SK-N-SH (cell line): ENCODE measurements at regions not wholly inside any gene's neighbourhood (a gene's known extent, or its start where the extent isn't known, plus 50 kb on each side); places are given as distances from the start of the nearest gene placed in this dataset.

Experiments used
- CTCF ChIA-PET: fragments of 300-600, 350-600 bp; formaldehyde crosslinking; extraction: SDS; loops from one replicate; lab custom pipeline; 2021; lab: Yijun Ruan, JAX
- POLR2A ChIA-PET: fragments of 350-600 bp; sonication (Branson Sonifier 250); formaldehyde crosslinking; extraction: SDS; loops from one replicate; lab custom pipeline; 2020; ENCODE audit warnings: antibody characterized with exemption, inconsistent platforms; lab: Yijun Ruan, JAX
- DNase-seq: peaks from one replicate; pipeline ENCODE4 v3.0.0; 2012
- H2AFZ ChIP-seq: fragments of 200-600 bp; sonication (generic); 2 replicates; pipeline ENCODE4 v1.8.1; 2016; ENCODE audit warnings: antibody characterized with exemption, mild to moderate bottlenecking, low read depth
- H3F3A ChIP-seq: fragments of 200-600 bp; sonication (generic); replicated peaks from 2 replicates; pipeline ENCODE3; 2016; ENCODE audit warnings: antibody characterized with exemption, mild to moderate bottlenecking; ENCODE audit not compliant: insufficient read depth
- H3K27ac ChIP-seq, 2 experiments: fragments of 200-500 bp in 1 of 2; fragments of 200-600 bp in 1 of 2; sonication (Bioruptor generic) in 1 of 2; sonication (generic), shearing (Covaris generic) in 1 of 2; 2 replicates each; pipeline versions ENCODE4 v1.5.1 to v1.6.1; 2014 to 2016; ENCODE audit warnings: low read depth in 2 of 2, inconsistent platforms in 1 of 2, low read length in 1 of 2, mild to moderate bottlenecking in 1 of 2, mixed read lengths in 1 of 2
- H3K27me3 ChIP-seq: fragments of 200-600 bp; sonication (generic), shearing (Covaris generic); 2 replicates; pipeline ENCODE4 v1.6.1; 2016; ENCODE audit warnings: mixed run types; ENCODE audit not compliant: insufficient read depth
- H3K36me3 ChIP-seq, 2 experiments: fragments of 200-500 bp in 1 of 2; fragments of 200-600 bp in 1 of 2; sonication (Bioruptor generic) in 1 of 2; sonication (generic) in 1 of 2; replicated peaks in 1 of 2; 2 replicates each; pipeline versions ENCODE3 to v1.5.1; 2014 to 2016; ENCODE audit warnings: low read length in 1 of 2, mild to moderate bottlenecking in 1 of 2; ENCODE audit not compliant: insufficient read depth in 2 of 2, control insufficient read depth in 1 of 2
- H3K4me1 ChIP-seq, 2 experiments: fragments of 200-500 bp in 1 of 2; fragments of 200-600 bp in 1 of 2; sonication (Bioruptor generic) in 1 of 2; sonication (generic), shearing (Covaris generic) in 1 of 2; 2 replicates each; pipeline versions ENCODE4 v1.5.1 to v1.6.1; 2014 to 2016; ENCODE audit warnings: low read depth in 1 of 2, low read length in 1 of 2, mixed run types in 1 of 2; ENCODE audit not compliant: insufficient read depth in 2 of 2, control insufficient read depth in 1 of 2
- H3K4me2 ChIP-seq: fragments of 200-600 bp; sonication (generic), shearing (Covaris generic); 2 replicates; pipeline ENCODE4 v1.6.1; 2017; ENCODE audit warnings: mixed run types
- H3K4me3 ChIP-seq, 2 experiments: fragments of 200-500 bp in 1 of 2; fragments of 200-600 bp in 1 of 2; sonication (Bioruptor generic) in 1 of 2; sonication (generic), shearing (Covaris generic) in 1 of 2; 2 replicates each; pipeline versions ENCODE4 v1.5.1 to v1.8.1; 2014 to 2016; ENCODE audit warnings: low read depth in 2 of 2, inconsistent platforms in 1 of 2, low read length in 1 of 2, mild to moderate bottlenecking in 1 of 2, mixed read lengths in 1 of 2, moderate library complexity in 1 of 2
- H3K79me2 ChIP-seq: fragments of 200-600 bp; sonication (generic); 2 replicates; pipeline ENCODE4 v1.8.1; 2017; ENCODE audit warnings: mild to moderate bottlenecking; ENCODE audit not compliant: insufficient read depth
- H3K9ac ChIP-seq: fragments of 200-600 bp; sonication (generic); 2 replicates; pipeline ENCODE4 v1.6.1; 2017; ENCODE audit warnings: mixed run types
- H3K9me2 ChIP-seq: fragments of 200-600 bp; sonication (generic); 2 replicates; pipeline ENCODE4 v1.6.1; 2017; ENCODE audit warnings: mixed run types
- H3K9me3 ChIP-seq: fragments of 200-600 bp; sonication (generic); 2 replicates; pipeline ENCODE4 v1.6.1; 2017; ENCODE audit warnings: mixed run types, mild to moderate bottlenecking, moderate library complexity
- H4K20me1 ChIP-seq: fragments of 200-600 bp; sonication (generic); 2 replicates; pipeline ENCODE4 v1.6.1; 2017; ENCODE audit warnings: mild to moderate bottlenecking, mixed run types; ENCODE audit not compliant: insufficient read depth
- CHD2 ChIP-seq: fragments of 150-350 bp; IDR thresholded peaks from 2 replicates; pipeline ENCODE4 v1.6.1; 2018; ENCODE audit warnings: low read length; ENCODE audit not compliant: partially characterized antibody
- ELF1 ChIP-seq: IDR thresholded peaks from 2 replicates; pipeline ENCODE4 v1.4.0; 2012
- EP300 ChIP-seq, 2 experiments: IDR thresholded peaks; 2 replicates each; pipeline versions ENCODE4 v1.4.0 to v1.6.1; 2012; ENCODE audit warnings: borderline replicate concordance in 1 of 2, low read depth in 1 of 2, low read length in 1 of 2
- FOSL2 ChIP-seq: IDR thresholded peaks from 2 replicates; pipeline ENCODE4 v1.4.0; 2012; ENCODE audit warnings: low read depth, mild to moderate bottlenecking, moderate library complexity, borderline replicate concordance
- FOXJ3 ChIP-seq: sonication (generic); formaldehyde crosslinking; IDR thresholded peaks from 2 replicates; pipeline ENCODE4 v1.5.1; 2020; ENCODE audit warnings: mild to moderate bottlenecking, missing genetic modification reagents
- IRF3 ChIP-seq: fragments of 150-350 bp; IDR thresholded peaks from 2 replicates; pipeline ENCODE4 v1.6.1; 2016; ENCODE audit warnings: mild to moderate bottlenecking, low read depth, low read length
- NFIC ChIP-seq: IDR thresholded peaks from 2 replicates; pipeline ENCODE4 v1.4.0; 2012; ENCODE audit warnings: borderline replicate concordance
- POLR2AphosphoS5 ChIP-seq: IDR thresholded peaks from 2 replicates; pipeline ENCODE4 v1.6.1; 2012; ENCODE audit warnings: low read depth, low read length
- RCOR1 ChIP-seq: fragments of 150-350 bp; IDR thresholded peaks from 2 replicates; pipeline ENCODE4 v1.6.1; 2017; ENCODE audit warnings: antibody characterized with exemption, low read length
- RFX5 ChIP-seq: IDR thresholded peaks from 2 replicates; pipeline ENCODE4 v1.6.1; 2012; ENCODE audit warnings: mild to moderate bottlenecking, improper control_type of control experiment, low read length
- TAF1 ChIP-seq: IDR thresholded peaks from 2 replicates; pipeline ENCODE4 v1.6.1; 2012; ENCODE audit warnings: low read depth, mild to moderate bottlenecking, low read length, moderate library complexity, borderline replicate concordance
- TCF12 ChIP-seq: IDR thresholded peaks from 2 replicates; pipeline ENCODE4 v1.4.0; 2012
- TEAD4 ChIP-seq: IDR thresholded peaks from 2 replicates; pipeline ENCODE4 v1.4.0; 2012; ENCODE audit warnings: mild to moderate bottlenecking, borderline replicate concordance; ENCODE audit not compliant: insufficient read depth
- YY1 ChIP-seq: IDR thresholded peaks from 2 replicates; pipeline ENCODE4 v1.4.0; 2012; ENCODE audit warnings: low read depth, mild to moderate bottlenecking
- WGBS: methylation state at CpG from one replicate; pipeline ENCODE4 v1.1.6; 2017; ENCODE audit warnings: low lambda C conversion rate; 5-methylcytosine and 5-hydroxymethylcytosine counted together
- TF ChIP-seq, protein P1 (sequence below): fragments of 200-600 bp; sonication (generic); IDR thresholded peaks from 2 replicates; pipeline ENCODE4 v1.6.1; 2017; ENCODE audit warnings: antibody characterized with exemption, mild to moderate bottlenecking, moderate library complexity
- TF ChIP-seq, protein P2 (sequence below): IDR thresholded peaks from 2 replicates; pipeline ENCODE4 v1.4.0; 2012; ENCODE audit warnings: low read depth
- TF ChIP-seq, protein P3 (sequence below): fragments of 150-350 bp; IDR thresholded peaks from 2 replicates; pipeline ENCODE4 v1.6.1; 2017; ENCODE audit warnings: antibody characterized with exemption, low read length, low read depth, borderline replicate concordance
- TF ChIP-seq, protein P4 (sequence below): IDR thresholded peaks from 2 replicates; pipeline ENCODE4; 2012

DNA sequence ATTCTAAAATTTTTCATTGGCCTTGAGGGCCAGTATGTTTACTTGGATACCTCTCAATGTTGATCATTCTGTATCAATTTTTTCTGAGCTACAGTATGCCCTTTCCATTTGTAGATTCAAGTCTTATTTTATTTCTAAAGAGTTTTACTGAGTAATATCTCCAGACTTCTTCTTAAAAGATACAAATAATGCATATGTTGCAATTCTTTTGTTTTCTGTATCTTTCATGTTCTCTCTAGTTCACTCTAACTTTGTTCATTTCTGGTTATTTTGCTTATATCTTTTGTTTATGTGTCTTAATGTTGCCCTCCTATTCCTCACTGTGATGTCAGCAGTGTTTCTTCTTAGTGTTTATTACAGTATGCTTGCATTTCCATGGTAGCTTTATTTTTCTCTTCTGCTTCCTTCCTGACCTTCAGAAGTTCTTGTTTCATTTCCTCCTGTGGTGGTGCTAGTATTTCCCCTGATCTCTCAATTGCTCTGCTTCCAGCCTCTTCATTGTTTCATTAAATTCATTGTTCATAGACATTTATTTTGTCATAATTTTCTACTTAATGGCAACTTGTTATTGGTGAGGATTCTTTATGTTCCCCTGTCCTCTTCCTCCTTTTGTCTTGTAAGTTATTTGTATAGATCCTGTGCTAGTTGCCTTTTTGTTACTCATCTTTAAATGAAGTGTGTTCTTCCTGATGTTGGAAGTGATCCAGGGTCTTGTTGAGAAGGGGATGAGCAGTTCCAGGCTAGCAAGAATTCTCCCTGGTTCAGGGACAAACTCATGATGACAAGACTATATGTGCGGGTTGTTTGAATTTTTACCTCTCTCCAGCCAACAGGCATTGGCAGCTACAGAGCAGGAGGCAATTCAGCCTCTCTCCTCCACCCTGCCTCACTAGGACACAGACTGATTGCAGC, 160.8 kb downstream of the DEPDC1B start:
- DNase-seq, result no peak
- H3K4me2 ChIP-seq, result no peak overlapping the region
- POLR2A ChIA-PET, result no interaction called here

More for the DNA sequence above, 160.8 kb downstream of the DEPDC1B start:
- Histone ChIP-seq H3K27me3 (no peaks in the 10 kb centered on the region), H3K9me2 (no peaks in the 10 kb centered on the region), H2AFZ (no peak overlapping the region), H3K4me1 (no peaks in the 10 kb centered on the region), H3K27ac (no peak overlapping the region), H3K9me3 (no peaks in the 10 kb centered on the region), H3K9ac (no peak overlapping the region), H4K20me1 (no peaks in the 10 kb centered on the region), H3K79me2 (no peaks in the 10 kb centered on the region), H3K36me3 (no peaks in the 10 kb centered on the region), H3F3A (no peaks in the 10 kb centered on the region), H3K4me3 (no peak overlapping the region)
- 30% methylated on average over 1 of the region's 1 CpG for WGBS
- TF ChIP-seq, protein P1, sequence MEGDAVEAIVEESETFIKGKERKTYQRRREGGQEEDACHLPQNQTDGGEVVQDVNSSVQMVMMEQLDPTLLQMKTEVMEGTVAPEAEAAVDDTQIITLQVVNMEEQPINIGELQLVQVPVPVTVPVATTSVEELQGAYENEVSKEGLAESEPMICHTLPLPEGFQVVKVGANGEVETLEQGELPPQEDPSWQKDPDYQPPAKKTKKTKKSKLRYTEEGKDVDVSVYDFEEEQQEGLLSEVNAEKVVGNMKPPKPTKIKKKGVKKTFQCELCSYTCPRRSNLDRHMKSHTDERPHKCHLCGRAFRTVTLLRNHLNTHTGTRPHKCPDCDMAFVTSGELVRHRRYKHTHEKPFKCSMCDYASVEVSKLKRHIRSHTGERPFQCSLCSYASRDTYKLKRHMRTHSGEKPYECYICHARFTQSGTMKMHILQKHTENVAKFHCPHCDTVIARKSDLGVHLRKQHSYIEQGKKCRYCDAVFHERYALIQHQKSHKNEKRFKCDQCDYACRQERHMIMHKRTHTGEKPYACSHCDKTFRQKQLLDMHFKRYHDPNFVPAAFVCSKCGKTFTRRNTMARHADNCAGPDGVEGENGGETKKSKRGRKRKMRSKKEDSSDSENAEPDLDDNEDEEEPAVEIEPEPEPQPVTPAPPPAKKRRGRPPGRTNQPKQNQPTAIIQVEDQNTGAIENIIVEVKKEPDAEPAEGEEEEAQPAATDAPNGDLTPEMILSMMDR, result no peak
- no peak for TF ChIP-seq FOSL2
- TF ChIP-seq RFX5, result no peak
- TF ChIP-seq RCOR1, result no peak
- no peak for TF ChIP-seq EP300 (IDR thresholded peaks at IDR 0.05; ENCODE audit: borderline replicate concordance in 1 of 2, low read depth in 1 of 2, low read length in 1 of 2)
- TF ChIP-seq, protein P2, sequence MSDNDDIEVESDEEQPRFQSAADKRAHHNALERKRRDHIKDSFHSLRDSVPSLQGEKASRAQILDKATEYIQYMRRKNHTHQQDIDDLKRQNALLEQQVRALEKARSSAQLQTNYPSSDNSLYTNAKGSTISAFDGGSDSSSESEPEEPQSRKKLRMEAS, result no peak
- TF ChIP-seq TEAD4, result no peak
- TF ChIP-seq, protein P3, sequence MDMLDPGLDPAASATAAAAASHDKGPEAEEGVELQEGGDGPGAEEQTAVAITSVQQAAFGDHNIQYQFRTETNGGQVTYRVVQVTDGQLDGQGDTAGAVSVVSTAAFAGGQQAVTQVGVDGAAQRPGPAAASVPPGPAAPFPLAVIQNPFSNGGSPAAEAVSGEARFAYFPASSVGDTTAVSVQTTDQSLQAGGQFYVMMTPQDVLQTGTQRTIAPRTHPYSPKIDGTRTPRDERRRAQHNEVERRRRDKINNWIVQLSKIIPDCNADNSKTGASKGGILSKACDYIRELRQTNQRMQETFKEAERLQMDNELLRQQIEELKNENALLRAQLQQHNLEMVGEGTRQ, result no peak
- no peak for TF ChIP-seq FOXJ3 (CRISPR knock-in tag)
- TF ChIP-seq, protein P4, sequence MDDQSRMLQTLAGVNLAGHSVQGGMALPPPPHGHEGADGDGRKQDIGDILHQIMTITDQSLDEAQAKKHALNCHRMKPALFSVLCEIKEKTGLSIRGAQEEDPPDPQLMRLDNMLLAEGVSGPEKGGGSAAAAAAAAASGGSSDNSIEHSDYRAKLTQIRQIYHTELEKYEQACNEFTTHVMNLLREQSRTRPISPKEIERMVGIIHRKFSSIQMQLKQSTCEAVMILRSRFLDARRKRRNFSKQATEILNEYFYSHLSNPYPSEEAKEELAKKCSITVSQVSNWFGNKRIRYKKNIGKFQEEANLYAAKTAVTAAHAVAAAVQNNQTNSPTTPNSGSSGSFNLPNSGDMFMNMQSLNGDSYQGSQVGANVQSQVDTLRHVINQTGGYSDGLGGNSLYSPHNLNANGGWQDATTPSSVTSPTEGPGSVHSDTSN, result no peak
- no peak for TF ChIP-seq TCF12
- TF ChIP-seq ELF1, result no peak
- TF ChIP-seq IRF3, result no peak
- TF ChIP-seq TAF1, result no peak
- TF ChIP-seq CHD2, result no peak
- no peak for TF ChIP-seq NFIC
- no peak for TF ChIP-seq POLR2AphosphoS5
- TF ChIP-seq YY1, result no peak
- CTCF ChIA-PET, result no interaction called here
